GM23248 (cell line): ENCODE measurements at regions not wholly inside any gene's neighbourhood (a gene's known extent, or its start where the extent isn't known, plus 50 kb on each side); places are given as distances from the start of the nearest gene placed in this dataset.

Experiments
- DNase-seq: peaks from one replicate; pipeline ENCODE4 v3.0.0-alpha.2; 2015
- H2AFZ ChIP-seq: fragments of 200-600 bp; sonication (generic); 2 replicates; pipeline ENCODE4 v1.6.1; 2016; ENCODE audit warnings: antibody characterized with exemption
- H3F3A ChIP-seq: fragments of 200-600 bp; sonication (generic); 2 replicates; pipeline ENCODE4 v1.6.1; 2016; ENCODE audit warnings: mild to moderate bottlenecking, antibody characterized with exemption, mixed run types; ENCODE audit not compliant: insufficient read depth
- H3K27ac ChIP-seq: fragments of 200-600 bp; sonication (generic); 2 replicates; pipeline ENCODE4 v1.5.1; 2016; ENCODE audit warnings: mild to moderate bottlenecking
- H3K27me3 ChIP-seq: fragments of 200-600 bp; sonication (generic); replicated peaks from 2 replicates; pipeline ENCODE4 v1.6.1; 2016; ENCODE audit warnings: mild to moderate bottlenecking; ENCODE audit not compliant: insufficient read depth
- H3K36me3 ChIP-seq: fragments of 200-600 bp; sonication (generic); 2 replicates; pipeline ENCODE4 v1.6.1; 2016; ENCODE audit warnings: low read depth, mild to moderate bottlenecking
- H3K4me1 ChIP-seq: fragments of 200-600 bp; sonication (generic); 2 replicates; pipeline ENCODE4 v1.6.1; 2016; ENCODE audit warnings: mild to moderate bottlenecking; ENCODE audit not compliant: insufficient read depth
- H3K4me2 ChIP-seq: fragments of 200-600 bp; sonication (generic); one replicate; pipeline ENCODE4 v1.6.1; 2016; ENCODE audit warnings: mild to moderate bottlenecking; ENCODE audit not compliant: unreplicated experiment
- H3K4me3 ChIP-seq: fragments of 200-600 bp; sonication (generic); 2 replicates; pipeline ENCODE4 v1.5.1; 2016; ENCODE audit warnings: mild to moderate bottlenecking
- H3K79me2 ChIP-seq: fragments of 200-600 bp; sonication (generic); 2 replicates; pipeline ENCODE4 v1.6.1; 2016; ENCODE audit warnings: mild to moderate bottlenecking; ENCODE audit not compliant: insufficient read depth
- H3K9ac ChIP-seq: fragments of 200-600 bp; sonication (generic); 2 replicates; pipeline ENCODE4 v1.6.1; 2016; ENCODE audit warnings: mild to moderate bottlenecking
- H3K9me2 ChIP-seq: fragments of 200-600 bp; sonication (generic); 2 replicates; pipeline ENCODE4 v1.6.1; 2016; ENCODE audit warnings: mixed run types, mild to moderate bottlenecking, moderate library complexity; ENCODE audit not compliant: insufficient read depth
- H3K9me3 ChIP-seq: fragments of 200-600 bp; sonication (generic); one replicate; pipeline ENCODE4 v1.6.1; 2017; ENCODE audit warnings: low read depth
- H4K20me1 ChIP-seq: fragments of 200-600 bp; sonication (generic); 2 replicates; pipeline ENCODE4 v1.6.0; 2016; ENCODE audit not compliant: insufficient read depth
- EZH2 ChIP-seq: fragments of 200-600 bp; sonication (generic); IDR thresholded peaks from 2 replicates; pipeline ENCODE4 v1.6.1; 2018; ENCODE audit warnings: antibody characterized with exemption, mild to moderate bottlenecking; ENCODE audit not compliant: insufficient read depth, poor library complexity, severe bottlenecking
- EZH2phosphoT487 ChIP-seq: fragments of 200-600 bp; sonication (generic); IDR thresholded peaks from 2 replicates; pipeline ENCODE4 v1.6.1; 2018; ENCODE audit warnings: antibody characterized with exemption, moderate library complexity, mild to moderate bottlenecking, low read depth; ENCODE audit not compliant: insufficient read depth
- WGBS, 2 experiments: methylation state at CpG; one replicate each; pipeline ENCODE4 v1.1.6; 2015 to 2017; ENCODE audit warnings: low lambda C conversion rate in 2 of 2, low coverage in 1 of 2; ENCODE audit errors: missing lambda C conversion rate in 2 of 2; 5-methylcytosine and 5-hydroxymethylcytosine counted together
- in situ Hi-C: fragments of 300-500 bp; cut with MboI; formaldehyde crosslinking; loops from 2 replicates; pipeline ENCODE4 v1.15.0; 2020

DNA sequence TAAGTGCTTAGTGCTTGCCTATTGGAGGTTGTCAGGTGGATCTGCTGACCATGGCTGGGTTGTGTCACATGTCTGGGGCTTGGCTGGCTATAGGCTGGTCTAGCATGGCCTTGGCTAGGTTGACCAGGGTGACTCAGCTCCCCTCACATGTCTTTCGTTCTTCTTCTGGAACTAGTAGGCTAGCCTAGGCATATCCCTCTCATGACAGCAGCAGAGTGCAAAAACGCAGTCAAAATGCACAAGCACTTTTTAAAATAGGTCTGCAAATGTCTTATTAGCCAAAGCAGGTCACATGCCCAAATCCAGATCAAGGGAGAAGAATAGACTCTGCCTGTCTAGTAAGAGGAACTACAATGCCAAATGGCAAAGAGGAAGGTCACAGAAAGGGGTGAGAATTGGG is 179.7 kb upstream of the ACVR2A start:
- no peak overlapping the region for H3K4me2 ChIP-seq
- no peaks in the 10 kb centered on the region for H4K20me1 ChIP-seq
- no peaks in the 10 kb centered on the region; the same call in 1 of the 2 replicates for H3K27me3 ChIP-seq
- no peaks in the 10 kb centered on the region for H3K36me3 ChIP-seq
- no peak overlapping the region for H3K4me3 ChIP-seq
- TF ChIP-seq EZH2phosphoT487 (no peak), EZH2 (no peak)
- in situ Hi-C loops: no loop called here
- no peaks in the 10 kb centered on the region for H3K4me1 ChIP-seq
- no peaks in the 10 kb centered on the region for H3K9me3 ChIP-seq
- WGBS, 2 experiments: 23 to 33% methylated on average over 2 of the region's 2 CpGs
- no peaks in the 10 kb centered on the region for H3K79me2 ChIP-seq
- no peaks in the 10 kb centered on the region for H3K9me2 ChIP-seq
- H3F3A ChIP-seq: no peaks in the 10 kb centered on the region
- no peak overlapping the region for H3K27ac ChIP-seq
- no peak overlapping the region for H3K9ac ChIP-seq
- no peak overlapping the region for H2AFZ ChIP-seq
- DNase-seq: peak; percentile 19

DNA sequence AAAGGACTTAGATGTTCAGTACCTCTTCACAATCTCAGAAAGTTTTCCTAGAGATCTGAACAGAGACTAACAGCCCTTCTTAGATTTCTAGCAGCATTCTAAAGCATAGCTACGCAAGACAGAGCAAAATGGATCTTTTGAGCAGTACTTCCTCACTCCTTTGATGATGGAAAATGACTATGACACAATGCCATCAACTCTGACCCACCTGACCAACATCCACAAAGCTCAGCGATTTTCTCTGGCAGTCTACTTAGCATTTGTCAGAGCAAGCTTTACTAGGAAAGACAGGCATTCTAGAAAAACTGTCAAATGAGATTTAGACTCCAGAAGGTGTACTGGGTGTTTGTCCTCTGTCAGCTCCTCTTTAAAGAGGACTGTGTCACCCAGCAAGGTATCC is 180.9 kb upstream of the ACVR2A start:
- Histone ChIP-seq H3K79me2 (no peaks in the 10 kb centered on the region), H2AFZ (peak overlapping the region; percentile 26; the same call in 1 of the 2 replicates), H4K20me1 (no peaks in the 10 kb centered on the region), H3K4me3 (no peak overlapping the region), H3K9ac (no peak overlapping the region), H3K4me1 (no peaks in the 10 kb centered on the region), H3K27me3 (no peaks in the 10 kb centered on the region; the same call in 1 of the 2 replicates), H3K9me2 (no peaks in the 10 kb centered on the region), H3K27ac (no peak overlapping the region), H3K36me3 (no peaks in the 10 kb centered on the region), H3F3A (no peaks in the 10 kb centered on the region), H3K4me2 (no peak overlapping the region), H3K9me3 (no peaks in the 10 kb centered on the region)
- in situ Hi-C loops: no loop called here
- no peak for DNase-seq
- TF ChIP-seq EZH2phosphoT487 (no peak), EZH2 (no peak)
- WGBS, 2 experiments: 32 to 34% methylated on average over 2 of the region's 2 CpGs

DNA sequence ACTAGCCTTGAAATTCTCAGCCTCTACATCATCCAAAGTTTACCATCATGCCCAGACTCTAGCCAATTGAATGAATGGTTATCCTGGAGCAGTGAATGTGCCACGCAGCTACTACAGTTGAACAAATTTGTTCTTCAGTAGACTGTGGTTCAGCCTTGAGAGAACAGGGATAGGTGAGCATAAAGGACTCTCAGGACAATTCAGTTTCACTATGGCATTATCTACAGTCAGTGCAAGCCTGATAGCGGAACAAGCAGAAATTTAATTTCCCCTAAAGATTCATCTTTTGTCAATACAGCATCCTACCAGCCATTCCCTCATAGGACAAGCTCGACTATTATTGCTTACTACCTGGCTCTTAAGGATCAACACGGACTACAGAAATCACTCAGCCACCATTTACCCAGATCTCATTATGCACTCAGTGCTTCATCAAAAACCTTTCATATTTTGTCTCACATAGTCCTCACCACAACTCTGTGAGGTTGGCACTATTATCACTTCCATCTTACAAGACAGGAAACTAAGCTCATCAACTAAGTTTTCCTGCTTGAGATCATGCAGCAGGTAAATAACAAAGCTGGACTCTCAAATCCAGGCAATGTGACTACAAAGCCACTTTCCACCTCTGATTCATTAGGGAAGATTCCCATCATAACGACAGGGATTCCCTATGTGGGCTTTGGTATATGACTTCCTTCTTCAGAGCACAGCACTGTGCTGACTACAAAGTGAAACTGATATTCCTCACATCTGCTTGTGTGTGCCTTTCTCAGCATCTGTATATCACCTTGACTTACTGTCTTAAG is 181.5 kb upstream of the ACVR2A start:
- Histone ChIP-seq H3K4me3 (no peak overlapping the region), H3K9me3 (no peaks in the 10 kb centered on the region), H2AFZ (no peak overlapping the region; the same call in 1 of the 2 replicates), H3K27ac (no peak overlapping the region), H3F3A (no peaks in the 10 kb centered on the region), H3K9ac (no peak overlapping the region), H3K79me2 (no peaks in the 10 kb centered on the region), H3K4me1 (no peaks in the 10 kb centered on the region), H3K27me3 (no peaks in the 10 kb centered on the region; the same call in 1 of the 2 replicates), H3K9me2 (no peaks in the 10 kb centered on the region), H3K4me2 (no peak overlapping the region), H3K36me3 (no peaks in the 10 kb centered on the region), H4K20me1 (no peaks in the 10 kb centered on the region)
- WGBS, 2 experiments: 50 to 55% methylated on average over 5 of the region's 5 CpGs
- TF ChIP-seq EZH2phosphoT487: no peak
- no peak for TF ChIP-seq EZH2
- DNase-seq: no peak
- in situ Hi-C loops: no loop called here

DNA sequence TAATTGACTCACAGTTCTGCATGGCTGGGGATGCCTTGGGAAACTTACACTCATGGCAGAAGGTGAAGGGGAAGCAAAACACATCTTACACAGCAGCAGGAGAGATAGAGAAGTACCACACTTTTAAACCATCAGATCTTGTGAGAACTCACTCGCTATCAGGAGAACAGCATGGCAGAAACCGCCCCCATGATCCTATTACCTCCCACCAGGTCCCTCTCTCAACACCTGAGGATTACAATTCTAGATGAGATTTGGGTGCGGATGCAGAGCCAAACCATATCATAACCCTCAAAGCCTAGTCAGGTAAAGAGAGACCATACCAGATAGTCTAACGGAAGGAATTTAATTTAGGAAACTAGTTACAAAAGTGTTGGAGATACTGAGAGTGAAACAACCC is 182.6 kb upstream of the ACVR2A start:
- Histone ChIP-seq H3K9me3 (no peaks in the 10 kb centered on the region), H3K4me2 (no peak overlapping the region), H3K9ac (no peak overlapping the region), H3K27ac (no peak overlapping the region), H2AFZ (no peak overlapping the region), H3K9me2 (no peaks in the 10 kb centered on the region), H3K36me3 (no peaks in the 10 kb centered on the region), H3F3A (no peaks in the 10 kb centered on the region), H3K79me2 (no peaks in the 10 kb centered on the region), H4K20me1 (no peaks in the 10 kb centered on the region), H3K27me3 (no peaks in the 10 kb centered on the region; the same call in 1 of the 2 replicates), H3K4me1 (no peaks in the 10 kb centered on the region), H3K4me3 (no peak overlapping the region)
- in situ Hi-C loops: no loop called here
- no peak for TF ChIP-seq EZH2
- no peak for TF ChIP-seq EZH2phosphoT487
- no peak for DNase-seq
- WGBS, 2 experiments: 69 to 70% methylated on average over 4 of the region's 4 CpGs
